Brain microvascular endothelial cell (primary cell): ENCODE measurements at regions not wholly inside any gene's neighbourhood (a gene's known extent, or its start where the extent isn't known, plus 50 kb on each side); places are given as distances from the start of the nearest gene placed in this dataset.

ENCODE experiments used
- DNase-seq: peaks from one replicate; pipeline ENCODE4 v3.0.0-alpha.2; 2020
- H3K27ac ChIP-seq: fragments of 250-450 bp; sonication (Bioruptor Pico); 2 replicates; pipeline ENCODE4 v1.5.1; 2020; ENCODE audit warnings: mild to moderate bottlenecking, moderate library complexity
- H3K27me3 ChIP-seq: fragments of 250-450 bp; sonication (Bioruptor Pico); replicated peaks from 2 replicates; pipeline ENCODE4 v1.5.1; 2020; ENCODE audit warnings: mild to moderate bottlenecking
- H3K36me3 ChIP-seq: fragments of 250-450 bp; sonication (Bioruptor Pico); replicated peaks from 2 replicates; pipeline ENCODE4 v1.5.1; 2020; ENCODE audit warnings: mild to moderate bottlenecking
- H3K4me3 ChIP-seq: 2 replicates; pipeline ENCODE4 v1.5.1; 2011; ENCODE audit warnings: low read depth, mild to moderate bottlenecking, control low read depth, low read length, moderate library complexity
- CTCF ChIP-seq: IDR thresholded peaks from 2 replicates; pipeline ENCODE4 v1.5.1; 2011; ENCODE audit warnings: low read depth, mild to moderate bottlenecking, moderate library complexity, low read length, control low read depth, inconsistent platforms; ENCODE audit errors: missing control alignments
- in situ Hi-C: cut with HindIII; loops from 2 replicates; pipeline ENCODE4 v1.10.0; 2017; ENCODE audit warnings: low sequenced_read_pairs, low pct_ligation_motif_present

- Histone ChIP-seq H3K36me3 (no peaks in the 10 kb centered on the region), H3K27ac (no peak overlapping the region), H3K4me3 (no peak overlapping the region), H3K27me3 (no peaks in the 10 kb centered on the region)
- in situ Hi-C loops: no loop called here
- no peak for DNase-seq
- TF ChIP-seq CTCF: no peak
Measured at GRCh38 chr3:178270838-178271237, 265.4 kb upstream of the KCNMB2 start.

GRCh38 chr3:178271740-178272387 is 264.4 kb upstream of the KCNMB2 start:
- Histone ChIP-seq H3K27me3 (no peaks in the 10 kb centered on the region), H3K27ac (no peak overlapping the region), H3K36me3 (no peaks in the 10 kb centered on the region), H3K4me3 (no peak overlapping the region)
- no peak for DNase-seq
- in situ Hi-C loops: no loop called here
- no peak for TF ChIP-seq CTCF

- no peak for DNase-seq
- Histone ChIP-seq H3K27ac (no peak overlapping the region), H3K4me3 (no peak overlapping the region), H3K36me3 (no peaks in the 10 kb centered on the region), H3K27me3 (no peaks in the 10 kb centered on the region)
- TF ChIP-seq CTCF: no peak
- in situ Hi-C loops: no loop called here
Measured at GRCh38 chr3:178272841-178273240, 263.4 kb upstream of the KCNMB2 start.

- Histone ChIP-seq H3K36me3 (no peaks in the 10 kb centered on the region), H3K27ac (no peak overlapping the region), H3K27me3 (no peaks in the 10 kb centered on the region), H3K4me3 (no peak overlapping the region)
- in situ Hi-C loops: no loop called here
- TF ChIP-seq CTCF: no peak
- no peak for DNase-seq
Measured at GRCh38 chr3:178274711-178275110, 261.5 kb upstream of the KCNMB2 start.

GRCh38 chr3:178275311-178275710 is 260.9 kb upstream of the KCNMB2 start:
- DNase-seq: no peak

More at GRCh38 chr3:178275311-178275710, 260.9 kb upstream of the KCNMB2 start:
- TF ChIP-seq CTCF: no peak
- no peaks in the 10 kb centered on the region for H3K36me3 ChIP-seq
- in situ Hi-C loops: no loop called here
- H3K27me3 ChIP-seq: no peaks in the 10 kb centered on the region
- no peak overlapping the region for H3K4me3 ChIP-seq
- no peak overlapping the region for H3K27ac ChIP-seq
